GM19395 (cell line): ENCODE measurements at regions not wholly inside any gene's neighbourhood (a gene's known extent, or its start where the extent isn't known, plus 50 kb on each side); places are given as distances from the start of the nearest gene placed in this dataset.

ENCODE experiments used
- ATAC-seq: cut with Tn5 transposase; IDR thresholded peaks from one replicate; pipeline ENCODE4 v1.9.1; 2021; ENCODE audit warnings: mild to moderate bottlenecking, moderate library complexity; ENCODE audit not compliant: unreplicated experiment

DNA sequence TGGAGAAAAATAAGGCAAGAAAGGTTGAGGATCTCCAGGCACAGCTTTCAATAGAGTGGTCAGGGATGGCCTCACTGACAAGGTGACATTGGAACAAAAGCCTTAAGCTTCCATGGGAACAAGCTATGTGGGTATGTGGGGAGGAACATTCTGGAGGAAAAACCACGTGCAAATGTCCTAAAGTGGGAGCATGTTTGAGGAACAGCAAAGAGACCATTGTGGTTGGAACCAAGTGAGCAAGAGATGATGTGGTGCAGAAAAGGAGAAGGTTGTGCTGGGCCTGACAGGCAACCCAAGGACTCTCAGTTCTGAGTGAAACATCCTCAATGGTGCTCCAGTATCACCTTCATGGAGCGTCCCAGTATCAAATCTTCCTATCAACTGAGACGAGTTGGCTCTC lies 184.0 kb downstream of the CAND1 start:
- no peak for ATAC-seq

DNA sequence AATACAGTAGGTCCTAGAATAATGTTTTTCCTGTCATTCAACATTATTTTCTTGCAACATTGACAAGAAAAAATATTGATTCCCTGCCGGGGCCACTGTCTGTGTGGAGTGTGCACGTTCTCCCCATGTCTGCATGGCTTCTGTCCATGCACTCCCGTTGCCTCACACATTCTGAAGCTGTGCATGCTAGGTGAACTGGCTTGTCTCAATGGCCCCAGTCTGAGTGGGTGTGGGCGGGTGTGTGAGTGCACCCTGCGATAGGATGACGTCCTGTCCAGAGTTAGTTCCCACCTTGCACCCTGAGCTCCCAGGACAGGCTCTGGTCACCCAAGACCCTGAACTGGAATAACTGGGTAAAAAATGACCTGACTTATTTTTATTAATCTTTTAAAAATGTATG lies 186.1 kb downstream of the CAND1 start:
- ATAC-seq: no peak

DNA sequence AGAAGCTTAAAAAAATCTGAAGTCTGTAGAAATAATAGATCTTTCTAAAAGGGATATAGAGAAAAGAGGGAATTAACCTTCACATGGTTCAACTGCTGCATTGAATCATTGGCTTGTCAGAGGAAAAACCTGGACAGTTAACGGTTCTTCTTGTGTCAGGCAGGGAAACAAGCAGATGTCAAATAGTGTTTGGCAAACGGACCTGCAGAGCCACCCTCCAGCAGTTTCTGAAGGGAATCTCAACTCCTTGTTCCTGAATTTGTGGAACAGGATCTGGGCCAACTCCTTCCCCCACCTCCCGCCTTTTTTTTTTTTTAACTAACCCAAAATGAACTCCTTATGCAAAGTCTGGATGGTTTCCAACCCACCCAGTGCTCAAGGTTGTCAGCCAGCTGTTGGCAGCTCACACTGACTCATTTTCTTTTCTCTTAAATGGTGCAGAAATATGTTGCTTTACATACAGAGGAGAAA lies 187.3 kb downstream of the CAND1 start:
- ATAC-seq: no peak

DNA sequence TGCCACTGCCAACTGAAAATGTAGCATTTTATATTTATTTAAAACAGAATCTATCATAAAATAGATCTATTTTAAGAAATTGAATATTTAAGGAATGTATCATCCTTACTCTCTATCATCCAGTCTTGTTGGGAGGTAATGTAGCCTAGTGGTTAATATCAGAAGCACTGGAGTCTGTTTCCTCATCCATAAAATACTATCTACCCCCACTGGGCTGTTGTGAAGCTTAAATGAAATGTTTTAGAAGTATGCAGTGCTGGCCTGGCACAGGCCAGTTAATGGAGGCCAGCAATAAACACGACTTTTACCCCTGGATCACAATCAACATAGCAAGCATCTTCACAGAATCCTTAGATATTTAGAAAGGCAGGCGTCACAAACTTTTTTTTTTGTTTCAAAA lies 188.0 kb downstream of the CAND1 start:
- ATAC-seq: no peak

DNA sequence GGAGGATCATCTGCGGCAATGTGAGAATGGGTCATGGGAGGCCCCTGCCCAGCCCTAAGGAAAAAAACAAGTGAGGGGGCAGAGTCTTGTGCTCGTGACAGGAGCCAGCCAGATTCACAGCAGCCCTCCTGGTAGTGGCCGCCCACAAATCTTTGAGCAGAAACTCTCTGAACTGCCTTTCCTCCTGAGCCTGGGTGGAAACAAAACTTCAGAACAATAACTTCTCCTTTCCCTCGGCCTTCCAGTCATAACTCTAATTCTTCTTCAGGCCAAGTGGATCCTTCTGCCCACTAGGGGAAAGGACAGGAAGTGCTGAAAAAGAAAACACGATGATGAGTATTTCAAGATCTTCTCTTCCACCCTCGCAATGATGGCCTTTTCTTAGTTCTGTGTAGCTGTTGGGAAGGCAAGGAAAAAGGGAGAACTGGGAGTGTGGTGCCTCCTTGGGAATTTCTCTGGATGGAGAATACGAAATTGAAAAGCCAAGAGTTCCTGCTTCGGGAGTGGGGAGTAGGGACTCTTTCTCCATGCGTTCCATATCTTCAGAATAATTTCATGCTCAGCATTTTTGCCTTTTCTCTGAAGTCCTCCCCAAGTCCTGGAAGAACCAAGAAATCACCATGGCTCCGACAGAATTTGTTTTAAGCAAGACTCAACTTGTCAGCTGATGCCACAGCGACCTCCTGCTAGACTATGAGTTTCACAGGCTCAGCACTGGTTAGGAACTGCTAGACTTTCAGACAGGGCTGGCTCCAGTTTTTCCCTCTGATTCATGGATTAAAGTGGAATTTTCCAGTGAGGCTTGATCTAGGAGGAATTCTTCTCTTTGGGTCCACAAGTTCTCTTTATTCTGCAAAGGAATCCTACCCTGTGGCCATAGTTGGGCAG lies 188.9 kb downstream of the CAND1 start:
- no peak for ATAC-seq

DNA sequence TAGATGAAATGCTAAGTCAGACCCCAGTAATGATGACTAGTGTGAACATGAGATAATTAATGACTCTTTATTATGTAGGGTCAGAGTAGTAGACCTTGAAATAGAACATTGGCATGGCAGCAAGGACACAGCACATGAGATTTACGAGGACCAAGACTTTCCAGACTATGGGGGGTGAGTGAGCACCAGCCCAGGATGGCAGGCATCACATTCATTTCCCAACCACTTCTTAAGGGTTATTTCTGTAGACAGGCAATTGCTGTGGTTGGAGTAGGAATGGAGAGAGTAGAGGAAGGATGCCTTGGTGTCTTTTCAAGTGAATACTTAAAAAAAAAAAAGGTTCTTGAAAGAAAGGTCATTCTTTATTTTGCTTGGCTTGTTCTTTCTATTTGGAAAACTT lies 189.4 kb upstream of the DYRK2 start:
- no peak for ATAC-seq

DNA sequence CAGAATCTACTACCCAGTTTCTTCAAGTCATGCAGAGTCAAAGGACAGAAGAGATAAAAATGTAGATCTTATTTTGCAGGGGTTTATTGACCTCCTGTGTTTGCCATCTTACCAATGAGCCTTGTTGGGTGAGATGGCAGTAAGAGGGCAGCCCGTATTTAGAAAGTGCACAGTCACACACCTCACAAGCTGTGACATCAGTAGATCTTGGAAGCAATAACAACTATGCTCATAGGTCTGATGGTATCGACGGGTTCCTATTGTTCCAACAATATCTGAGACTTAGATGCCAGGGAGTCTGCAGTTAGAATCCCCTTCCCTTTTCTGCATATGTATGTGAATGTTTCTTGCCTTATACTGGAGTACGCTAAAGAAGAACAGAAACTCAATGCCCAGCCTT lies 189.0 kb upstream of the DYRK2 start:
- ATAC-seq: no peak

DNA sequence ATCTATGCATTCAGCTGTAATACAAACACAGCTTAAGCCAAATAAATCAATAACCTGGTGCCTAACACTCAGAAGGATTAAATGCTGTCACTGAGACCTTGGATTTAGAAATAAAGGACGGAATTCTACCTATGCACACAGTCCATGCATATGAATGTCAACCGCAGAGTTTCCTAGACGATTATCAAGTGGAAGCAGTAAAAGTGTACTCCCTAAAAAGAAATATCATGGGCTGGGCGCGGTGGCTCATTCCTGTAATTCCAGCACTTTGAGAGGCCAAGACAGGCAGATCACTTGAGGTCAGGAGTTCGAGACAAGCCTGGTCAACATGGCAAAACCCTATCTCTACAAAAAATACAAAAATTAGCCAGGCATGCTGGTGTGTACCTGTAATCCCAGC lies 188.2 kb upstream of the DYRK2 start:
- ATAC-seq: no peak

DNA sequence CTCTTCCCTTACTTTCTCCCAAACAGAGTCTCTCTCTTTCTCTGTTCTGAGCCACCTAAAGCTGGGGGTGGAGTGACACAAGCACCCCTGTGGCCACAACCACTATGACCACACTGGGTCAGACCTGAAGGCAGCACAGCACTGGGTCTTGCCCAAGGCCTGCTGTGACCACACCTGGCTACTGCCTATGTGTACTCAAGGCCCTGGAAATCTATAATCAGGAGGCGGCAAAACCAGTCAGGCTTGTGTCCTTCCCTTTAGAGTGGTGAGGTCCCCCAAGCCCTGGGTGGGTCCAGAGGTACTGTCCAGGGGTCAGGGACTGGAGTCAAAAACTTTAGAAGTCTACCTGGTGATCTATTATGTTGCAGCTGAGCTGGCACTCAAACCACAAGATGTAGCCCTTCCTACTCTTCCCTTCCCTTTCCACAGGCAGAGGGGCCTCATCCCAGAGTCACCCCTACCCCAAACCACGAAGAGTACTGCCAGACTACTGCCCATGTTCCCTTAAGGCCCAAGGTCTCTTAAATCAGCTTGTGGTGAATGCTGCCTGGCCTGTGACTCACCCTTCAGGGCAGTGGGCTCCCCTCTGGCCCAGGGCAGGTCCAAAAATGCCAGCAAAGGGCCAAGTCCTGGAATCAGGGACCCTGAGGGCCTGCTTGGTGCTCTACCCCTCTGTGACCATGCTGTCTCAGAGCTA lies 179.8 kb upstream of the DYRK2 start:
- no peak for ATAC-seq

DNA sequence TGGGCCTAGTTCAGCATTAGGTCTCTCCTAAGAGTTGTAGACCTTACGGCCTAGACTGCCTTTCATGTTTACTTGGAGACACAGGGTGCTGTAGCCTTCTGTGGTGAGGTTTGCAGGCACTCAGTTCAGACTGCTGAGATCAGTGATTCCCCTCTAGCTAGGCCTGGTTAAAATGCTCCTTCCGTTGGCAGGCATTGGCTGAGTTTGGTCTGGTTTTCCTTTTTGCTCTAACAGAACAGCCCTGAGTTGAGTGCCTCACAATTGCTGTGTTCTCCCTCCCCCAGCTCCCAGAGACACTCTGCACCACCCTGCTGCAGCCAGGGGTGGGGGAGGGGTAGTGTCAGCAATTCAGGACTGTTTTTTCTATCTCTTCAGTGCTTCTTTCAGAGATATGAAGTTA lies 178.9 kb upstream of the DYRK2 start:
- no peak for ATAC-seq

DNA sequence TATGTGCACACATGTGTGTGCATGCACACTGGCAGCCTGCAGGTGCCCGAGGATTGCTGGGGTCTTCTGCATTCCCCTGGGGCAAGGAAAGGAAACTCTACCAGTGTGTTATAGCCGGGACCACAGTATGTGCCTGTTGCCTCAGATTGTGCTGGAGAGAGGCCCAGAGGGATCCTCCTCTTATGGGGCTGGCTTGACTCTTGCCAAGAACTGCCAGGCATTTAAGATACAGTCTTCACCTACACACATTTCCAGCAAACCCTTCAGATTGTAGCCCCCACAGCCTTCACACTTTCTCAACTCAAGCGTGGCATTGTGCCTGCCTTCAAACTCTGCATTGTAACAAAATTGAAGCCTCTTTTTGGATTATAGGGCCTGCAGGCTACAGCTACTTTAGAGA lies 176.7 kb upstream of the DYRK2 start:
- no peak for ATAC-seq

DNA sequence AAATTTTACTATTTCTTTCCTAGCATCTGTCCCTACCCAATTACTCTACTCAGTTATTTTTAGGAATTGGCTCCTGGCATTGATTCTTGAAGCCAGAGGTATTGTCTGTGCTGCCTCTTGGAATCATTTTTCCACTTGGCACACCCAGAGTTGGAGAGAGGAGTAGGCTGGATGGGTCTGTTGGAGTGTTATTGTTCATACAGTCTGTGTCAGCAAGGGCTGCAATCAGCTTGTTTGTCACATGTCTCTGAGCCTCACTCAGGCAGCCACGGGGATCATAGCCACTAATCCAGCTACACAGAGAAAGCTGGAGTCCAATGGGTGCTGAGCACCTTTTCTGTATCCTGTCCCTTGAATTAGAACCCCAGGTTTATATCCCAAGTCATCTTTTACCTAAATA lies 176.0 kb upstream of the DYRK2 start:
- ATAC-seq: no peak

DNA sequence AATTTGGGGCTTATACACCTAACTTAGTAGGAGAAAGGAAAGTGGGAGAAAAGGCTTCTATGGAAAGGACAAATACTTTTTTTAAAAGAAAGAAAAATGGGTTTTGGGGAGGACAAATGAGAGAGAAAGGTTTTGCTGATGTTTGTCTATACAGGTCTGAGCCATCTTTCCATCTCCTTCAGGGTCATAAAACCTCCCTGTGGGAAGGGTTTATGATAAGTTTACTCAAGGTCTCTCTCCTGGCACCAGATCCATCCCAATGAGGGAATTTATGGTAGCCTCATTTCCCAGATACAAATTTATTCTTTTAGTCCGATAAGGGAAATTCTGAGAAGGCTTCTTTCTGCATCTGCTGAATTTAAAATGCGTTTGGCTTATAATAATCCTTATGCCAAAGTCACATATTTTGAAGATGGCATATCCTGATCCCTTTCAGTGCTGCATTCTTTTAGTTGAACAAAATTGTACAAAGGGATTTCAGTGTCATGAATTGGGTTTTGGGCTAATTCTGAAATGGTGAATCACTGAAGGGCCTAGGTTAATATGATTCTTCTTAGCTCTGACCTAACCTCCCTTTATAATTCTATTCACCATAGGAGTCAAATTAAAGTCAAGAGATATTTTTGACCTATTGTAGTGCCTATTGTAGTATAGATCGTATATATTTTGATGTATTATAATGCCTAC lies 173.5 kb upstream of the DYRK2 start:
- no peak for ATAC-seq

DNA sequence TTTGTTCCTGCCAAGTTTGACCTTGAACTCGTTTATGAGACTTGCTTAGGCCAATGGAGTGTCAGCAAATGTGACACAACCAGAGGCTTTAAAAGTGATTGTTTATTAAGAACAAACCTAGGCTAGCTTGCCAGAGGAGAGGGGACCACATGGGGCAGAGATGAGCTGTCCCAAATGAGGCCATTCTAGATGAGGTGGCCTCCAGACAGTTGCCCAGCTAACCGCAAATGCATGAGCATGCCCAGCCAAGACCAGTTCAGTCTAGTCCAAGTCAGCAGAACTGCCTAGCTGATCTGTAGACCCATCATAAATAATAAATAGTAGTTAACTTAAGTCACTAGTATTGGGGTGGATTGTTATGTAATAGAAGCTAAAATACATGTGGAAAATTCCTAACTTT lies 172.8 kb upstream of the DYRK2 start:
- ATAC-seq: no peak

DNA sequence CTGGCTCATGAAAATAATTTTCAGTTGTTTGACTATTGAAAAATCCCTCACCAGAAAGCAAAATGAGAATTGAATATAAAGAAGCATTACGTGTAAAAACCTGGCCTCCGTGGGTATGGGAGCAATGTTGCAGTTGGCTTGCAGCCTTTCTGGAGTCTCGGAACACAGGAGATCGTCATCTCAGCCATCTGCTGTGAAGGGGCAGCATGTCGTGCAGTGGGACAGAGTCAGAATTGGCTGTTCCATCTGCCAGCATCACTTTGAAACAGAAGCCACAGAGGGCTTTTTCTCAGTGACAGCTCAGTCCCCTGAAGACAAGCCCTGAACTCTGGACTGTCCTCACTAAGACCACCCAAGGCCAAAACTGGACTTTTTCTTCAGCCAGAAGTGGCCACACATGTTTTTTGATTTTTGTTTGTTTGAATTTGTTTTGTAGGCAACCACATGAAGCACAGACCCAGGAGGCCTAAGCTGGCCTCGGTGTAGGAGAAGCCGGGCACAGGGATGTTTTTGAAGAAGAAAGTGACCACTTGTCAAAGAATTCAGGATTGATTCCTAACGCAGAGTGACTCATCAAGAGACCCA lies 170.8 kb upstream of the DYRK2 start:
- ATAC-seq: no peak

DNA sequence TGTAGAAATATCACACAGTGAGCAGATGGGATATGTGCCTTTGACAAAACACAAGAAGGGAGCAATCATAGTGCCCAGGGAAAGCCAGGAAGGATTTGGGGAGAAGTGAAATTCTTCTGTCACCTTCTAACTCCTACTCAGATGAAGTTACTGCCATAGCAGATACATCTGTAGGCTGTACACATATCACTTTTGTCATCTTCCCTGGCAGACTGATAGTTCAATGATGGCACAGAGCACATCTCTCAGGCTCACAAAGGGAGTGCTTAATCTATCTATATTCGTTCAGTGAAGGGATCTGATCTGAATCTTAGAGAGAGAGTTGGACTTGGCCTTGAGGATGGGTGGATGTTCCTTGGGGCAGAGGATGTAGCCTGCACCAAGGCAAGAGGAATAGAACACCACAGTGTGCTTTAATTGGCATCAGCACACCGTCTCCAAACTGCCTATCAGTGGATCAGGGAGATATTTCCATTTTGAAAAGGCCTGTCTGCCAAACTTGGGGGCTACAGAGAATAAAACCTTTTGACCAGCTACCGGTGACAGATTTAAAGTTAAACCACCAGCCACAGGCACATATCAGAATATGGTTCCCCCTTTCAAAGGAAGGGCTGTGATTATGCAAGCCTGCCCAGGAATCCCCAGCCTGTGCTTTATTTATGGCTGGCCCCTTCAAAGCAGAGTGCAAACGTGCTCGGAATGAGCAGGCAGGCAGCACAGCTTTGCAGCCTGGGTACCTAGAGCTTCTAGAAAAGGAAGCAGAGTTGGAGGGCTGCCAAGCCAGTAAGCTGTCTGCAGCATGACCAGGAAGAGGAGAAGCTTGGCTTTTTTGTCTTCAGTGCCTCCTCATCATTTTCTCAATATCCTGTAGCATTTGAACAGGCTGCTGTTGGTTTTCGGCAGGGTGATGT lies 165.5 kb upstream of the DYRK2 start:
- ATAC-seq: peak; percentile 75

DNA sequence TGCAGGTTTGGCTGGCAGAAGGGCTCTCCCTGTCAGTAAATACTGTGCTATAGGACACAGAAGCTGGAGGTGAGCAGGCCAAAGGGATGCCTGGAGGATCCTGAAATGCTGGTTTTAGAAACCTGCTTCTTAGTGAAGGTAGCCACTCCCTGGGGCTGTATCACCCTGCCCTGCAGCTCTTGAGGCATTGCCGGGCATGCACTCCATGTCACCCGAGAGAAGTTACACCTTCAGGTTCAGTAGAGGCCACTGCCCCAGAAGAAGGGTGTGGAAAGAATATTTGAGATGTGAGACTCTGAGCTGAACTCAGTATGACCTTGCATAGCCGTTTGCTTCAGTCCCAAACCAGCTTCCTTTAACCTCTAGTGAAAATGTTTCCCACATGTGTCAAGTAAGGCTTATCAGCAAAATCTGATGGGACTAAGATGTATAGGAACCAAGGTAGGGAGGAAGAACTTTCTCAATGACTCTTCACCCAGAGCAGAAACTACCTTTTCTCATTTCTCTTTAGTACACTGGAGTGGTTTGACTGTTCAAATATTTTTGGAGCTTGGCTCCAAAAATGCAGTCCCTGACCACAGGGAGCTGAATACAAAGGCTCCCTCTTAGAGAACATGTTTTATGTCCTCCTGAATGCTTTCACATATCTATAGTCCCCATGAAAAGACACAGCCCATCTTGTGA lies 164.5 kb upstream of the DYRK2 start:
- ATAC-seq: peak; percentile 53

DNA sequence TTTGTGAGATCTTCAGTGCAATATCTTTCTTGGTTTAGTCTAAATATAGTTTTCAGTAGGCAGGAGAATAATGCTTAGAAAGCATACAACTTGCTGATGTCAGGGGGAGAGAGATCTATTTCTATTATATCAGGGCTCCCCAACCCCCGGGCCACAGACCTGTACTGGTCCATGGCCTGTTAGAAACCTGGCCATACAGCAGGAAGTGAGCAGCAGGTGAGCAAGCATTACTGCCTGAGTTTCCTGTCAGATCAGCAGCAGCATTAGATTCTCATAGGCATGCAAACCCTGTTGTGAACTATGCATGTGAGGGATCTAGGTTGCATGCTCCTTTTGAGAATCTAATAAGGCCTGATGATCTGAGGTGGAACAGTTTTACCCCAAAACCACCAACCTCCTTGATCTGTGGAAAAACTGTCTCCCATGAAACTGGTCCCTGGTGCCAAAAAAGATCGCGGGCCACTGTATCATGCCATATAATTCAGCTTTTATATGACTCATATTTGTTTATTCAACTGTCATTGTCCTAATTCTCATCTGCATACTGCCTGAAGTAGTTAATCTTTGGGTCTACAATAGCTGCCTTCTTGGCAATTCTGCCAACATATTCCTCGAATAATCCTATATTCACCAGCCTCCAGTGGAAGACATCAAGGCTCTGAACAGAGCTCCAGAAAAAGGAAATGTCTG lies 163.6 kb upstream of the DYRK2 start:
- ATAC-seq: peak; percentile 41

DNA sequence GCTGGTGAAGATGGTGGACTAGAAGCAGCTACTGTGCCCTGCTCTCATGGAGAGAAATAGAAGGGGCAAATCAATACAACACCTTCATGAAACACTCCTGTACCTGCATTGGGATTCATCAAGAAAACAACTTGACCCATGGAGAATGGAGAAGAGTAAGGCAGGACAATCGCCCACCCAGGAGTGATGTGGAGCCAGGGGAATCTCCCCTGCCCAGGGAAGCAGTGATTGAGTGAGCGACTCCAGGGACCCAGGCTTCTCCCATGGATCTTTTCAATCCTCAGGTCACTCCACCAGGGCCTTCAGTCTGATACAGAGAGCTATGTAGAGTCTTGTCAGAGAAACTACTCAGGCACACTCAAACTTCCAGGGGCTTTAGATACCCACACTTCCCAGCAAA lies 161.9 kb upstream of the DYRK2 start:
- ATAC-seq: no peak
